B cell (primary cell): ENCODE measurements at regions not wholly inside any gene's neighbourhood (a gene's known extent, or its start where the extent isn't known, plus 50 kb on each side); places are given as distances from the start of the nearest gene placed in this dataset.

Source experiments
- EZH2 ChIP-seq: IDR thresholded peaks from 2 replicates; pipeline ENCODE4 v1.6.1; 2012; ENCODE audit warnings: borderline replicate concordance, low read depth, mild to moderate bottlenecking, moderate library complexity, low read length; ENCODE audit not compliant: insufficient read depth, poor library complexity, severe bottlenecking
- TF ChIP-seq, protein P1 (sequence below): fragments of 200-600 bp; IDR thresholded peaks from one replicate; pipeline ENCODE4 v1.8.0; 2022; ENCODE audit warnings: antibody characterized with exemption, mild to moderate bottlenecking

GRCh38 chr15:81915990-81916389 lies 129.8 kb downstream of the MEX3B start:
- TF ChIP-seq, protein P1, sequence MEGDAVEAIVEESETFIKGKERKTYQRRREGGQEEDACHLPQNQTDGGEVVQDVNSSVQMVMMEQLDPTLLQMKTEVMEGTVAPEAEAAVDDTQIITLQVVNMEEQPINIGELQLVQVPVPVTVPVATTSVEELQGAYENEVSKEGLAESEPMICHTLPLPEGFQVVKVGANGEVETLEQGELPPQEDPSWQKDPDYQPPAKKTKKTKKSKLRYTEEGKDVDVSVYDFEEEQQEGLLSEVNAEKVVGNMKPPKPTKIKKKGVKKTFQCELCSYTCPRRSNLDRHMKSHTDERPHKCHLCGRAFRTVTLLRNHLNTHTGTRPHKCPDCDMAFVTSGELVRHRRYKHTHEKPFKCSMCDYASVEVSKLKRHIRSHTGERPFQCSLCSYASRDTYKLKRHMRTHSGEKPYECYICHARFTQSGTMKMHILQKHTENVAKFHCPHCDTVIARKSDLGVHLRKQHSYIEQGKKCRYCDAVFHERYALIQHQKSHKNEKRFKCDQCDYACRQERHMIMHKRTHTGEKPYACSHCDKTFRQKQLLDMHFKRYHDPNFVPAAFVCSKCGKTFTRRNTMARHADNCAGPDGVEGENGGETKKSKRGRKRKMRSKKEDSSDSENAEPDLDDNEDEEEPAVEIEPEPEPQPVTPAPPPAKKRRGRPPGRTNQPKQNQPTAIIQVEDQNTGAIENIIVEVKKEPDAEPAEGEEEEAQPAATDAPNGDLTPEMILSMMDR: no peak
- no peak for TF ChIP-seq EZH2
